GM21576 (cell line): ENCODE measurements at regions not wholly inside any gene's neighbourhood (a gene's known extent, or its start where the extent isn't known, plus 50 kb on each side); places are given as distances from the start of the nearest gene placed in this dataset.

ENCODE experiments used
- ATAC-seq: cut with Tn5 transposase; IDR thresholded peaks from one replicate; pipeline ENCODE4 v1.9.1; 2021; ENCODE audit warnings: mild to moderate bottlenecking, moderate library complexity; ENCODE audit not compliant: unreplicated experiment

- no peak for ATAC-seq
Observed at GRCh38 chr10:33569702-33570101, 235.2 kb upstream of the NRP1 start.

- ATAC-seq, result no peak
Observed at GRCh38 chr10:33566426-33566825, 232.0 kb upstream of the NRP1 start.

- ATAC-seq, result no peak
Observed at GRCh38 chr10:33566001-33566400, 231.5 kb upstream of the NRP1 start.

- ATAC-seq, result no peak
Observed at GRCh38 chr10:33565231-33565630, 230.8 kb upstream of the NRP1 start.

- ATAC-seq, result no peak
Observed at GRCh38 chr10:33559105-33559504, 224.6 kb upstream of the NRP1 start.

GRCh38 chr10:33557313-33557712 lies 222.8 kb upstream of the NRP1 start:
- no peak for ATAC-seq

GRCh38 chr10:33556620-33557019 lies 222.2 kb upstream of the NRP1 start:
- ATAC-seq, result no peak

- no peak for ATAC-seq
Observed at GRCh38 chr10:33556103-33556502, 221.6 kb upstream of the NRP1 start.

- ATAC-seq, result no peak
Observed at GRCh38 chr10:33553748-33554571, 219.5 kb upstream of the NRP1 start.

- ATAC-seq, result no peak
Observed at GRCh38 chr10:33552290-33552689, 217.8 kb upstream of the NRP1 start.

- ATAC-seq, result no peak
Observed at GRCh38 chr10:33550811-33551210, 216.3 kb upstream of the NRP1 start.

- no peak for ATAC-seq
Observed at GRCh38 chr10:33547976-33548375, 213.5 kb upstream of the NRP1 start.

GRCh38 chr10:33546031-33546430 lies 211.6 kb upstream of the NRP1 start:
- ATAC-seq, result no peak

- ATAC-seq, result no peak
Observed at GRCh38 chr10:33542752-33543505, 208.5 kb upstream of the NRP1 start.

GRCh38 chr10:33539116-33539515 lies 204.6 kb upstream of the NRP1 start:
- ATAC-seq, result no peak

GRCh38 chr10:33537066-33537465 lies 202.6 kb upstream of the NRP1 start:
- ATAC-seq, result no peak

GRCh38 chr10:33536508-33536907 lies 202.0 kb upstream of the NRP1 start:
- no peak for ATAC-seq

- ATAC-seq, result no peak
Observed at GRCh38 chr10:33535866-33536265, 201.4 kb upstream of the NRP1 start.

GRCh38 chr10:33534416-33534815 lies 199.9 kb upstream of the NRP1 start:
- no peak for ATAC-seq

- ATAC-seq, result no peak
Observed at GRCh38 chr10:33533612-33534011, 199.1 kb upstream of the NRP1 start.

- no peak for ATAC-seq
Observed at GRCh38 chr10:33532901-33533300, 198.4 kb upstream of the NRP1 start.

GRCh38 chr10:33529234-33529633 lies 194.8 kb upstream of the NRP1 start:
- no peak for ATAC-seq
